Esophagus muscularis mucosa (tissue), 4 donors: ENCODE measurements at regions not wholly inside any gene's neighbourhood (a gene's known extent, or its start where the extent isn't known, plus 50 kb on each side); places are given as distances from the start of the nearest gene placed in this dataset.

Experiments
- DNase-seq: peaks from one replicate; pipeline ENCODE4 v3.0.0-alpha.2; 2017; ENCODE audit errors: extremely low spot score
- H3K27ac ChIP-seq, 4 donors: fragments of 200-600 bp; sonication (generic); replicated peaks in 1 of 4; 1 replicate in 3 of 4; 2 replicates in 1 of 4; pipeline ENCODE4 v1.5.1; 2016 to 2019; ENCODE audit warnings: mild to moderate bottlenecking in 1 of 4
- H3K27me3 ChIP-seq, 4 donors: fragments of 200-600 bp; sonication (generic); one replicate each; pipeline versions ENCODE4 v1.5.1 to v1.6.0; 2016 to 2019
- H3K36me3 ChIP-seq, 4 donors: fragments of 200-600 bp; sonication (generic); one replicate each; pipeline ENCODE4 v1.5.1; 2016 to 2019
- H3K4me1 ChIP-seq, 4 donors: fragments of 200-600 bp; sonication (generic); one replicate each; pipeline ENCODE4 v1.5.1; 2016 to 2019
- H3K4me3 ChIP-seq, 4 donors: fragments of 200-600 bp; sonication (generic); 1 replicate in 2 of 4; 2 replicates in 2 of 4; pipeline ENCODE4 v1.5.1; 2016 to 2019; ENCODE audit warnings: mild to moderate bottlenecking in 4 of 4, moderate library complexity in 1 of 4
- H3K9me3 ChIP-seq, 4 donors: fragments of 200-600 bp; sonication (generic); 1 replicate in 3 of 4; 2 replicates in 1 of 4; pipeline ENCODE4 v1.5.1; 2016 to 2019
- EP300 ChIP-seq: sonication (generic); formaldehyde crosslinking; IDR thresholded peaks from one replicate; pipeline ENCODE4 v1.6.1; 2017; ENCODE audit warnings: antibody characterized with exemption
- POLR2A ChIP-seq: fragments of 450-650 bp; IDR thresholded peaks from one replicate; pipeline ENCODE4 v1.6.1; 2017; ENCODE audit warnings: antibody characterized with exemption, moderate library complexity, mild to moderate bottlenecking, low read depth
- POLR2AphosphoS5 ChIP-seq, 2 donors: sonication (generic); formaldehyde crosslinking; IDR thresholded peaks; one replicate each; pipeline ENCODE4 v1.6.1; 2017; ENCODE audit warnings: antibody characterized with exemption in 2 of 2
- WGBS: methylation state at CpG from one replicate; pipeline ENCODE4 v1.1.5; 2018; 5-methylcytosine and 5-hydroxymethylcytosine counted together
- intact Hi-C: fragments of 100-400 bp; cut with DNase I; formaldehyde crosslinking; loops from one replicate; pipeline ENCODE4 v1.15.1; 2023
- TF ChIP-seq, protein P1 (sequence below), 3 experiments: fragments of 200-600 bp in 2 of 3; fragments of 450-650 bp in 1 of 3; sonication (generic) in 2 of 3; IDR thresholded peaks; one replicate each; pipeline ENCODE4 v1.5.1; 2017 to 2019; ENCODE audit warnings: antibody characterized with exemption in 3 of 3, mild to moderate bottlenecking in 2 of 3, moderate library complexity in 1 of 3

DNA sequence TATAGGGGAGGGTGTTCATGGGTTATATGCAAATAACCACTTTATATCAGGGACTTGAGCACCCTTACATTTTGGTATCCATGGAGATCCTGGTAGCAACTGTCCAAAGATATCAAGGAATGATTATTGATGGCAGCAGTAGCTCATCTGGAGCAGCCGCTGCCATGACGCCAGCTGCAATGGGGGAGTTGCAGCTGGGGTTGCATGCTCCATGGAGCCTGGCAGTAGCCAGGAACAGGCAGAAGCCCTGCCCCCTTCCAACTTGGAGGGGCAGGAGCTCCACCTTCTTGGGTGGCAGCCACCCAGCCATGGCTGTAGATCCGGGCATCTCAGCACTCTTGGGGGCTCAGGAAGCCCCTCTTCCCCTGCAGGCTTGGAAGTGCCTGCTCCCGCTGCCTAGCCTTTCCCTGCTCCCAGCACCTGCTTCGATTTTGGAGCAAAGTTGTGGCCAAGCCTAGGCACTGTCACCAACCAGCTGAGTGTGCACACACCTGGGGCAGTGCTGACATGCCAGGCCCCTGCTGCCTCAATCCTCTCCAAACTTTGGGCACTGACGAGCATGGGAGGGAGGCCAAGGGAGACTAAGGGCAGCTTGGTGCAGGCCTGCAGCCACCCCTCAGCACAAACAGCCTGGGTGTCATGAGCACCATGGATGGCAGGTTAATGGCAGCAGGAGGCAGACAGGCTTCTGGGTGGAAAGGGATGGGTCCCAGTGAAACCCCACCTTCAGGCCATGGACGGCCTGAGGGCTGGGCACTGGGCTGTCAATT lies 235.6 kb upstream of the CSNK1A1L start:
- intact Hi-C loops = no loop called here
- H3K27ac ChIP-seq = no peak overlapping the region
- H3K4me1 ChIP-seq = peaks cover 0 to 12% (median 0%) of the 10 kb centered on the region in 4 donors
- H3K9me3 ChIP-seq = no peaks in the 10 kb centered on the region
- no peaks in the 10 kb centered on the region for H3K36me3 ChIP-seq
- no peak overlapping the region for H3K4me3 ChIP-seq
- TF ChIP-seq, protein P1, sequence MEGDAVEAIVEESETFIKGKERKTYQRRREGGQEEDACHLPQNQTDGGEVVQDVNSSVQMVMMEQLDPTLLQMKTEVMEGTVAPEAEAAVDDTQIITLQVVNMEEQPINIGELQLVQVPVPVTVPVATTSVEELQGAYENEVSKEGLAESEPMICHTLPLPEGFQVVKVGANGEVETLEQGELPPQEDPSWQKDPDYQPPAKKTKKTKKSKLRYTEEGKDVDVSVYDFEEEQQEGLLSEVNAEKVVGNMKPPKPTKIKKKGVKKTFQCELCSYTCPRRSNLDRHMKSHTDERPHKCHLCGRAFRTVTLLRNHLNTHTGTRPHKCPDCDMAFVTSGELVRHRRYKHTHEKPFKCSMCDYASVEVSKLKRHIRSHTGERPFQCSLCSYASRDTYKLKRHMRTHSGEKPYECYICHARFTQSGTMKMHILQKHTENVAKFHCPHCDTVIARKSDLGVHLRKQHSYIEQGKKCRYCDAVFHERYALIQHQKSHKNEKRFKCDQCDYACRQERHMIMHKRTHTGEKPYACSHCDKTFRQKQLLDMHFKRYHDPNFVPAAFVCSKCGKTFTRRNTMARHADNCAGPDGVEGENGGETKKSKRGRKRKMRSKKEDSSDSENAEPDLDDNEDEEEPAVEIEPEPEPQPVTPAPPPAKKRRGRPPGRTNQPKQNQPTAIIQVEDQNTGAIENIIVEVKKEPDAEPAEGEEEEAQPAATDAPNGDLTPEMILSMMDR (IDR thresholded peaks at IDR 0.05) = no peak
- TF ChIP-seq POLR2A = no peak
- no peak for TF ChIP-seq EP300
- TF ChIP-seq POLR2AphosphoS5 (IDR thresholded peaks at IDR 0.05) = no peak
- no peaks in the 10 kb centered on the region for H3K27me3 ChIP-seq
- WGBS = 92% methylated on average over 4 of the region's 7 CpGs
- DNase-seq = no peak

DNA sequence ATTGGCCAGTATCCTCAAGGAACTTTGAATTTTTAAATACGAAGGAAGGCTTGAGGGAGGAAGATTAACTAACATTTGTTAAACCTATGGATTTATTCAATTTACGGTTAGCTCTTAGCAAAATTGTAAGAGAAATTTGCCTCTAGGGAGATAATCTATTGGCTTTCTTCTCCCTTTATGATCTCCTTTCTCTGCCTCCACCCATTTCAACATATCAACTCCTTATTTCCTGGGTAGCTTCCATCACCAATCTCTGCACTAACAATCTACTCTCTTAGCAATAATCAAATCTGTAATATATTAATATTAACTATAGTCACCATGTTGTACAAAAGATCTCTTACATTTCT lies 233.9 kb upstream of the CSNK1A1L start:
- WGBS = 82% methylated on average over 2 of the region's 2 CpGs
- DNase-seq = no peak
- H3K4me1 ChIP-seq = peaks cover 0 to 10% (median 0%) of the 10 kb centered on the region in 4 donors
- no peaks in the 10 kb centered on the region for H3K27me3 ChIP-seq
- no peak overlapping the region for H3K4me3 ChIP-seq
- TF ChIP-seq, protein P1 (IDR thresholded peaks at IDR 0.05) = no peak
- TF ChIP-seq EP300 (no peak), POLR2A (no peak), POLR2AphosphoS5 (IDR thresholded peaks at IDR 0.05) (no peak)
- no peak overlapping the region for H3K27ac ChIP-seq
- H3K9me3 ChIP-seq = no peaks in the 10 kb centered on the region
- intact Hi-C loops = no loop called here
- H3K36me3 ChIP-seq = no peaks in the 10 kb centered on the region

GRCh38 chr13:37338726-37339385 lies 233.4 kb upstream of the CSNK1A1L start:
- intact Hi-C loops = no loop called here

DNA sequence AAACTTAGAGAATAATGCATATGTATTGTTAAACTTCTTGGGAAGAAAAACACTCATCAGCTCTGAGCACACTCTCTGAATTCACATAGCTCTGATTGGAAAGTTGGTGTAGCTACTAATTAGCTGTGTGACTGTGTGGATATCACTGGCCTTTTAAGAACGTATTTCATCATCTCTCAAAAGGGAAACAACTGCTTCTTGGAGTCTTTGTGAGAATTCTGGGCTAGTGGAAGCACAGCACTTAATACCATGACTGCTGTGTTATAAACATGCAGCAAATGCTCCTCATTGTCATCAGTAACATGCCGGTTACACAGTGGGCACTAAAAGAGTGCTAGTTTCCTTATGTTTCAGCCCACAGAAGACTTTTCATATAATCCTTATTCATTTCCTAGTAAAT lies 220.9 kb upstream of the CSNK1A1L start:
- no peaks in the 10 kb centered on the region for H3K4me1 ChIP-seq
- 73% methylated on average over 2 of the region's 2 CpGs for WGBS
- no peak for DNase-seq

More at GRCh38 chr13:37338726-37339385, 233.4 kb upstream of the CSNK1A1L start:
- peaks cover 0 to 5% (median 0%) of the 10 kb centered on the region in 4 donors for H3K4me1 ChIP-seq
- 68% methylated on average over 5 of the region's 5 CpGs for WGBS
- H3K4me3 ChIP-seq = no peak overlapping the region
- H3K9me3 ChIP-seq = no peaks in the 10 kb centered on the region
- TF ChIP-seq POLR2AphosphoS5 (IDR thresholded peaks at IDR 0.05) = no peak
- no peak for TF ChIP-seq EP300
- TF ChIP-seq, protein P1 (IDR thresholded peaks at IDR 0.05) = no peak
- TF ChIP-seq POLR2A = no peak
- H3K27me3 ChIP-seq = no peaks in the 10 kb centered on the region
- no peaks in the 10 kb centered on the region for H3K36me3 ChIP-seq
- H3K27ac ChIP-seq = no peak overlapping the region
- no peak for DNase-seq

More for the DNA sequence above, 220.9 kb upstream of the CSNK1A1L start:
- peaks cover 0 to 8% (median 0%) of the 10 kb centered on the region in 4 donors for H3K9me3 ChIP-seq
- H3K36me3 ChIP-seq = no peaks in the 10 kb centered on the region
- H3K27me3 ChIP-seq = no peaks in the 10 kb centered on the region
- intact Hi-C loops = no loop called here
- H3K4me3 ChIP-seq = no peak overlapping the region
- TF ChIP-seq, protein P1 (IDR thresholded peaks at IDR 0.05) = no peak
- TF ChIP-seq POLR2AphosphoS5 (IDR thresholded peaks at IDR 0.05) = no peak
- no peak for TF ChIP-seq POLR2A
- no peak for TF ChIP-seq EP300
- H3K27ac ChIP-seq = no peak overlapping the region
